PC-9 (cell line): ENCODE measurements at regions not wholly inside any gene's neighbourhood (a gene's known extent, or its start where the extent isn't known, plus 50 kb on each side); places are given as distances from the start of the nearest gene placed in this dataset.

Experiments
- EZH2 ChIP-seq: fragments of 200-600 bp; sonication (generic); IDR thresholded peaks from 2 replicates; pipeline ENCODE4 v1.8.0; 2017; ENCODE audit warnings: antibody characterized with exemption, low read depth
- TF ChIP-seq, protein P1 (sequence below): fragments of 200-600 bp; sonication (generic); conservative IDR thresholded peaks from 2 replicates; pipeline ENCODE4 v1.6.1; 2017; ENCODE audit warnings: mixed run types, antibody characterized with exemption, mild to moderate bottlenecking, moderate library complexity

DNA sequence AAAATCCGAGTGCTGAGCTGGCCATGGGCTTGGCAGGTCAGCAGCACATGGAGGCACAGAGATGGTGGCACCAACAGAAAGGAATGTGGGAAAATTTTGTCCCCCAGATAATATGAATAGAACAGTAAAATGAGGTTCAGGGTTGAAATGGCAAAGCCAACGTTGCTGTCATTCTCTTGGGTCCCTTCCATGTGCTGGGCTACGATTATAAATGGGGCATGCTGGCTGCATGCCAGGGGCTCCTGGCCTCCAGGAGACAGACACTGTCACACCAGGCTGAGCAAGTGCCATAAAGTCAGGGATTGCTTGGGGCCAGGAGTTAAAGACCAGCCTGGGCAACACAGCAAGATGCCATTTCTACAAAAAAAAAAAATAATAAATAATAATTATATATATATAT, 77.1 kb downstream of the TOMM20 start:
- TF ChIP-seq, protein P1, sequence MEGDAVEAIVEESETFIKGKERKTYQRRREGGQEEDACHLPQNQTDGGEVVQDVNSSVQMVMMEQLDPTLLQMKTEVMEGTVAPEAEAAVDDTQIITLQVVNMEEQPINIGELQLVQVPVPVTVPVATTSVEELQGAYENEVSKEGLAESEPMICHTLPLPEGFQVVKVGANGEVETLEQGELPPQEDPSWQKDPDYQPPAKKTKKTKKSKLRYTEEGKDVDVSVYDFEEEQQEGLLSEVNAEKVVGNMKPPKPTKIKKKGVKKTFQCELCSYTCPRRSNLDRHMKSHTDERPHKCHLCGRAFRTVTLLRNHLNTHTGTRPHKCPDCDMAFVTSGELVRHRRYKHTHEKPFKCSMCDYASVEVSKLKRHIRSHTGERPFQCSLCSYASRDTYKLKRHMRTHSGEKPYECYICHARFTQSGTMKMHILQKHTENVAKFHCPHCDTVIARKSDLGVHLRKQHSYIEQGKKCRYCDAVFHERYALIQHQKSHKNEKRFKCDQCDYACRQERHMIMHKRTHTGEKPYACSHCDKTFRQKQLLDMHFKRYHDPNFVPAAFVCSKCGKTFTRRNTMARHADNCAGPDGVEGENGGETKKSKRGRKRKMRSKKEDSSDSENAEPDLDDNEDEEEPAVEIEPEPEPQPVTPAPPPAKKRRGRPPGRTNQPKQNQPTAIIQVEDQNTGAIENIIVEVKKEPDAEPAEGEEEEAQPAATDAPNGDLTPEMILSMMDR, result no peak
- no peak for TF ChIP-seq EZH2
